Stimulated activated CD4-positive, alpha-beta T cell treated with anti-CD3 and anti-CD28 coated beads, Interleukin-4, amount 100 ng/mL, for 4 hours (primary cell): ENCODE measurements at regions not wholly inside any gene's neighbourhood (a gene's known extent, or its start where the extent isn't known, plus 50 kb on each side); places are given as distances from the start of the nearest gene placed in this dataset.
"Not testable (repeated sequence)": the region's sequence is repeated elsewhere in the genome, so short reads cannot be mapped to it uniquely, and the experiment has no call there.

ENCODE experiments used
- DNase-seq, 2 experiments: peaks; one replicate each; pipeline ENCODE4 v3.0.0-alpha.2; 2020

GRCh38 chr1:47577303-47578025 is 139.6 kb downstream of the FOXD2 start:
- no peak for DNase-seq

GRCh38 chr1:47578026-47578720 is 140.3 kb downstream of the FOXD2 start:
- DNase-seq: no peak

- no peak for DNase-seq
These were observed 141.0 kb downstream of the FOXD2 start for GRCh38 chr1:47578721-47579419.

GRCh38 chr1:47579809-47580208 is 142.0 kb downstream of the FOXD2 start:
- no peak for DNase-seq

DNA sequence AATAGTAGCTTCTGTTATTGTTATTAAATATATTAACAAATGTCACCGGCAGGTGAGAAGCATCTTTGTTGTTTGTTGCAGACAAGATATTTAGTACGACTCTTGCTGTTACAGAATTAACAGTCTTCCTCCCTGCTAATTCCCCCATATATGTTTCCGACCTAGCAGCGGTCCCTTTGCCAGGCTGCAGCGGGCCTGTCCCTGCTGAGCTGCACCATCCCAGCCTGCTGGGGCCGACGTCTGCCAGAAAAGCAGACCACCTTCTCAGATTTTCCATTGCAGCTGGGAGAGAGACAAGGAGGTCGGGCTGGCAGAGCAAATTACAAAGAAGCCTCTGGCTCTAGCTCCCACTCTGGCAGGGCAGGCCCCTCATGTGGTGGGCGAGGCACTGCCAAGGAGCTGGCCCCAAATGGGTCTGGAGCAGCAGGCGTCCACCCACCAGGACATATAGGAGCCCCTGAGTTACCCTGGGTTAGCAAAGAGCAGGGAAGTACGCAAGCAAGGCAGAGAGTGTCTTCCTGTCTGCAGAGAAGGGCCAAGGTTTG is 142.7 kb downstream of the FOXD2 start:
- no peak for DNase-seq

DNA sequence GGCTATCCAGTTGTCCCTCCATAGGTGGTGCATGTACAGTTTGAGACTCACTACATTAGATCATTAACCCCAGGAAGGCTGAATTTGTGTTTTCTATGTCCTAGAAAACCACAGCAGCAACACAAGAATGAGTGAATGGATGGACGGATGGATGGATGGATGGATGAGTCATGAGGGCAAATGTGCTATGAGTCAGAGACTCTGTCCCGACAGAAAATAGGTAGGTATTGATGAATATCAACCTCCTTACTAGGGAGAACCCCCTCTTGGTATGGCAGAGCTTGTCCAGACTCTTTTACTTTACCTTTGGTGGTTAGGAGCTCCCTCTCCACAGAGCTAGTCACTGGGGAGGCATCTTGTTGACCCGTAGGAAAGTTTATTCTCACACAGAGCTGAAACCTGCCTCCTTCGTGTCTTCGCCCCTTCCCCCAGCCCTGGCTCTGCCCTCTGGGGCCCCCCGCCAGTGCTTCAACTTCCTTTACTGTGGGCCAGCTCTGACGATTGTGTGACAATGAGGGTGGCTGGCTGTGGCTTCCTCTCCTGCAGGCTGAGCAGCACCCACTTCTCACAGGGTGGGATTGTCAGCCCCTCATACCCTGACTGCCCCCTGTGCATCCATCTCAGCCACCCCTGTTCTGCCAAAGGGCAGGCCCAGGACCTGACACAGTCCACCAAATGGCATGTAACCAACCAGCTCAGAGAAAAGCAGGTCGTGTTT is 145.2 kb downstream of the FOXD2 start:
- no peak for DNase-seq

GRCh38 chr1:47584249-47584648 is 146.4 kb downstream of the FOXD2 start:
- no peak for DNase-seq

DNA sequence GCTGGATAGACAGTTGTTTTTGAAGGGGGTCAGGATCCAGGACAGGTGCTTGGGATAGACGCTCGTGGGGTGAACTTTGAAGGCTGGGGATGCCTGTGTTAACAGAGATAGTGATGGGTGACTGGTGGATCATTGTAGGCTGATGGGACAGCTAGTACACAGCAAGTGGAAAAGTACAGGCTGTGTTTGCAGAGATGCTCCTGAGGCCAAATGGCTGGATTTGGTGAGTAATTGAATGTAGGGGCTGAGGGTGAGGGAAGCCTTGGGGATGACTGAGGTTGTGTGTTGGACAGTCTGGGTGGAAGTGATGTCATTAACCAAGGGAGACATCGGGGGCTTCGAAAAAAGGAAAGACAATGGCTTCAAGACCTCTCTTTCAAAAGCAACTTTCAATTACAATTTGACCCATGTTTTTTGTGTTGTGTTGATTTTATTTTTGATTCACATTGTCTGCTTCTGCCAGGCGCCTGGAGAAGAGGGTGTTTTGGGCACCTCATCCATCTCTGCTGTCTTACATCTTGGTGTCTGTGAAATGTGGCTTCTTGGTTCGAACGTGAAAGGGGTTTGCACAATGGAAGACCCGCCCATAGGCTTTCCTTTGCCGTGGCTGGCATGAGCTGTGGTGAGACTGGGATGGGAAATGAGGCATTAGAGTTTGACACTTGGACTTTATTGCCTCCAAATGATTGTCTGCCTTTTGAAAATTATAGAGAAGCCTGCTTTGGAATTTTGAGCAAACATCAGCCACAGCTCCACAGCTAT is 147.5 kb downstream of the FOXD2 start:
- DNase-seq: no peak

GRCh38 chr1:47587891-47588582 is 150.2 kb downstream of the FOXD2 start:
- no peak for DNase-seq

DNA sequence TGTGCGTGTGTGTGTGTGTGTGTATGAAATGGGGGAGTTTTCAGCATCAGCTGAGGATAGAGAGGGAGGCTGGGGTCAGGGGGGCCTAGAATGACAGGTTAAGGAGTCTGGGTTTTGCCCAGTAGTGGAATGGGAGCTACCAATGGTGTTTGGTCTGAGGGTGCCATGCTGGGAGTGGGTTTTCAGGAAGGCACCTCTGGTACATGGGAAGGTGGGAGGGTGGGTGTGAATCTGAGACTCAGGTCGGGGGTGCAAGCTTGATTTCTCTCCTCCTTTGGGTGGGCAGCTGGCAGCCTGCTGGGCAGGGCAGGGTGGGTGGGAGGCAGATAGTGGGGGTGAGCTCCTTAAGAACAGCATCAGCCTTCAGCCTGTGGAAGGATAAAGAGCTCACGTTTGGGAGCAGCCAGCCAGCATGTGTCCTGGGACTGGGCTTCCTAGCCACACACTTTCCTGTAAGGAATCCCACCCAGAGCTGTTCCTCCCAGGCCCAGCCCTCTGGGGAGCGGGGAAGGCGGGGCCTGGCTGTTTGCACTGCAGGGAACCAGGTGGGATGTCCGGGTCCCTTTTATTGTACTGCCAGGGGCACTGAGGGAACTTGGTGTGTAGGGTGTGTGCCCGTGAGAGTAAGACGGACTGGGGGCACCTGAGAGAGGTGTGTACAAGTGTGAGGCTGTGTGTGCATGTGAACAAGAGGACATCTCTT is 152.8 kb downstream of the FOXD2 start:
- DNase-seq: no peak

DNA sequence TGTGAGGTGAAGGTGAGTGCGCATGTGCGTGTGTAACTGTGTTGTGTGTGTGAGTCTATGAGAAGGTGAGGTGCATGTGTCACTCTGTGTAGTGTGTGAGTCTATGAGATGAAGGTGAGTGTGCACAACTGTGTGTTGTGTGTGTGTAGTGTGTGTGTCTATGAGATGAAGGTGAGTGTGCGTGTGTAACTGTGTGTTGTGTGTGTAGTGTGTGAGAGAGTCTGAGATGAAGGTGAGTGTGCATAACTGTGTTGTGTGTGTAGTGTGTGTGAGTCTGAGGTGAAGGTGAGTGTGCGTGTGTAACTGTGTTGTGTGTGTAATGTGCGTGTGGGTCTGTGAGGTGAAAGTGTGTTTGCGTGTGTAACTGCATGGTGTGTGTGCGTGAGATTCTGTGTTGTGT is 154.0 kb downstream of the FOXD2 start:
- DNase-seq: no peak

DNA sequence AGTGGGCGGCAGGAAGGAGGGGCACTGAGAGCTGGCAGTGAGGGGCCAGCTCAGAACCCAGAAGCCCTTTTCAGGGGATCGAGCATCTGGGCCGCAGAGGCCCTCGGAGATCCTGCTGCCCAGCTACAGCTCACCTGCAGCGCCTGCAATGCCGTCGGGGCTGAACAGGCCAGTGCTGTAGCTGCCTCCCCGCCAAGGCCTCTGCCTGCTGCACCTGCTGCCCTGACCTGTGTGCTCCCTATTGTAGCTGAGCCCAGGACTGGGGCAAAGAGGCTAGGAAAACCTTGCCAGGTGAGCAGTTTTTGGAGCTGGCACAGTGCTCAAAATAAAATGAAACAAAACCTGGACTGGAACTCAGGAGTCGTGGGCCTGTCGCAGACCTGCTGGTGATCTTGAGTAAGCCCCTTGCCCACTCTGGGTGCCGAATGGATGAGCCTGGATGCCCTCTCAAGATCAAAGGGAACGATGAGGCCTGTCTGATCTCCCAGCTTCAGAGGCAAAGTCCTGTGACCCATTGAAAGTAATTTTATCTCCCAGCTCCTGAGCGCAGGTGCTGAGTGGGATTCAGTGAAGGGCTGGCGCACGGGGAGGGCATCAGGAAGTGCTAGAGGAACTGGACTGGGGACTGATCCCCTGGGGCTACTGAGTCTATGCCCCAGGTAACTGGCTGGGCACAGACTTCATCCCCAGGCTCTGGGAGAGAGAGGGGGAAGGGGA is 154.6 kb downstream of the FOXD2 start:
- DNase-seq: no peak

DNA sequence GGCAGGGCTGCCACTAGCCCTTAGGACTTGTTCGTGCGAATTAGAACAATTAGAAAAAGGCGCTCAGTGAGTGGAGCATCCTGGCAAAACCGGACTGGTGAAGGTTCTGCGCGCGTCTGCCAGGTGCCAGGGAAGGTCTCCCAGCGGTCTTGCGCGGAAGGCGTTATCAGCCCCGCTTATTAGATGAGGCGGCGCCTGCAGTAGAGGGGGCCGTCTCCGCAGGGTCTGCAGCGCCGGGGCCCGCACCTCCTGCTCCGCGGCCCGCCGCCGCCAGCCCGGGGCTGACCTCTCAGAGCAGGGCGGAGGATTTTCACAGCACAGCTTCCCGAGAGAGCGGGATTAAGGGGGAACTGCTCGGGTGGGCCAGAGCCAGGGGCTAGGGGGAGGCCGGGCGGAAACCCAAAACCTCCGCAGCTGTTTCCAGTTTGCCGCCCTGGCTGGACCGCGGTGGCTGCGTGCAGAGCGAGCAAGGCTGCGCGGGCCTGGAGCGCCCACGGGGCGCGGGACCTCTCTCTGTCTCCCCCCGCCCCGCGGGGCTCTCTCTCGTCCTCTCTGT is 155.2 kb downstream of the FOXD2 start:
- no peak for DNase-seq

- DNase-seq: no peak
These were observed 155.9 kb downstream of the FOXD2 start for GRCh38 chr1:47593598-47594285.

DNA sequence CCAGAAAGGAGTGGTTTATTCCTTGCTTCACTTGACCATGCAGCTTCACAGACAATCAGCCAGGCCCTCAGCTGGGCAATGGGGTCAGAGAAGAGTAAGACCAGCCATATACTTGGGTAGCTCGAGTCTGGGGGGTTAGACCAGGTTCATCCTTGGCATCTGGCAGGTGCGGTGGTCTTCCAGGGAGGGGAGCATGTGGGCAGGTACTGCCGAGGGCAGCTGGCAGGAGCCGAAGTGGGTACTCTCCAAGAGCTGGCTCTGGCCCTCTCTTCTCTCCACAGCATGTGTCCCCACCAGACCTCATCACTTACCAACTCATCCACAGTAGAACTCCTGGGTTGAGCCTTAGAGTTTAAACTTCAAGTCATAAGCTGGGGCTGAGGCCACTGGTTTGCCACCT is 156.8 kb downstream of the FOXD2 start:
- no peak for DNase-seq

DNA sequence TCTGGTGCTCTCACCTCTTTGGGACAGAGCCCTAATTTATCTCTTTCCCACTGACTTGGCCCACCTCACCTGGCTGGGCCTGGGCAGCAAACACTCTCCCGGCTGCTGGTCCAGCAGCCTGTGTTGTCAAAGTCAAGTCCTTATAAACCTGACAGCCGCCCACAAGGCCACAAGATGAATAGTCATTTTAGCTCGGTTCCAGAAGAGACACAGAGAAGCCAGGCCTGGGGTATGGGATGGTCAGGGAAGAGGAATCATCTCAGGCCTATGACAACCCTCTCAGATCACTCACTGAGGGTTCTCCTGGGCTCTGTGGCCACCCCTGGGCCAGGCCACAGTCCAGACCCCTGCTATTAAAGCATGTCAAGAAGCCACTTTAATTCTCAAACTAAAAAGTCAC is 158.5 kb downstream of the FOXD2 start:
- no peak for DNase-seq

DNA sequence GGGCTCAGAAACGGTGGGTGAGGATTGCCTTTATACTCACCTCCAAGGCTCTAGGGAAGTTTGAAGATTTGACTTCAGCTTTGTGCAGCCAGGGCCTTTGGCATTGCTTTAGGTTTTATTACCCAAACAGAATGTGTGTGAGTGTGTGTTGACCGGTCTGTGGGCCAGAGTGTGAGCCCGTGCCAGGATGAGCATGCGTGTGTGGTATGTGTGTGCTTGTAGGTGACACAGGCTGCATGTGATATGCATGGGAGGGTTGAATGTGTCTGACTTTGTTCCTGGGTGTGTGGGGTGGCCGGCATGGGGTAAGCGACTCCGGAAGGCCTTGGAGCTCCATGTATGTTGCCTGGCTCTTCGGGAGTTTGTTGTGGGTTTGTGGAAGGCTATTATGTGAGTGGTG is 160.5 kb downstream of the FOXD2 start:
- DNase-seq: no peak

DNA sequence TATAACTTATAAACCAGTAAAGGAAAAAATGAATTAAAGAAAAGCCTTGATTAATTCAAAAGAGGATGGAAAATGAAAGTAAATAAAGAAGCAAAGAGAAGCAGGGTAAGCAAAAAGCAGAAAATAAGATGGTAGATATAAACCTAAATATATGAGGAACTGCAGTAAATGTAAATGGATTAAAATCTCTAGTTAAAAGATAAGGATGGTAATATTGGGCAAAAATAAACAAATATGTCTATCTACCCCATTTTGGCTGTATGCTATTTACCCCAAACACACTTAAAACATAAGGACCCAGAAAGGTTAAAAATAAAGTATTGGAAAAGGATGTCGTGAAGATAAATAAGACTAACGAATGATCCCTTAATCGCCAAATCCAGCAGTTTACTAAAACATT is 161.9 kb downstream of the FOXD2 start:
- DNase-seq: no peak

DNA sequence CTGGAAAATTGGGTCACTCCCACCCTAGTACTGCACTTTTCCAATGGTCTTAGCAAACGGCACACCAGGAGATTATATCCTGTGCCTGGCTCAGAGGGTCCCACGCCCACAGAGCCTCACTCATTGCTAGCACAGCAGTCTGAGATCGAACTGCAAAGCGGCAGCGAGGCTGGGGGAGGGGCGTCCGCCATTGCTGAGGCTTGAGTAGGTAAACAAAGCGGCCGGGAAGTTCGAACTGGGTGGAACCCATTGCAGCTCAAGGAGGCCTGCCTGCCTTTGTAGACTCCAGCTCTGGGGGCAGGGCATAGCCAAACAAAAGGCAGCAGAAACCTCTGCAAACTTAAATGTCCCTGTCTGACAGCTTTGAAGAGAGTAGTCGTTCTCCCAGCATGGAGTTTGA is 164.6 kb downstream of the FOXD2 start:
- DNase-seq: not testable (repeated sequence)
